A673 (cell line): ENCODE measurements at regions not wholly inside any gene's neighbourhood (a gene's known extent, or its start where the extent isn't known, plus 50 kb on each side); places are given as distances from the start of the nearest gene placed in this dataset.

ENCODE experiments used
- BruUV-seq: library from RNA; stranded (reverse); fragments of 400-500 nt; replicated peaks from 2 replicates; lab custom pipeline; 2021; lab: Mats Ljungman, UMichigan
- CTCF ChIA-PET: fragments of 300-600 bp; sonication (Branson Sonifier 250); formaldehyde crosslinking; loops from one replicate; lab custom pipeline; 2022; ENCODE audit warnings: antibody characterized with exemption; lab: Charles Lee
- POLR2A ChIA-PET: fragments of 300-600 bp; sonication (Branson Sonifier 250); formaldehyde crosslinking; loops from one replicate; lab custom pipeline; 2022; ENCODE audit warnings: antibody characterized with exemption; ENCODE audit not compliant: low non-redundant PET; lab: Charles Lee
- DNase-seq: peaks from one replicate; pipeline ENCODE4 v3.0.0-alpha.2; 2015; ENCODE audit warnings: low spot score
- H3K27ac ChIP-seq: fragments of 200-600 bp; sonication (generic); 2 replicates; pipeline ENCODE4 v1.5.1; 2016; ENCODE audit warnings: mixed run types, low read depth, mild to moderate bottlenecking, mixed read lengths, antibody characterized with exemption, low read length; ENCODE audit not compliant: poor library complexity, severe bottlenecking
- H3K27me3 ChIP-seq: fragments of 200-600 bp; sonication (generic); replicated peaks from 2 replicates; pipeline ENCODE4 v1.6.1; 2017; ENCODE audit warnings: mixed run types, low read depth, mild to moderate bottlenecking, mixed read lengths, antibody characterized with exemption, low read length; ENCODE audit not compliant: insufficient read depth, poor library complexity
- H3K36me3 ChIP-seq: fragments of 200-600 bp; sonication (generic); 2 replicates; pipeline ENCODE4 v1.6.1; 2016; ENCODE audit warnings: mixed run types, mild to moderate bottlenecking, mixed read lengths, antibody characterized with exemption, low read length; ENCODE audit not compliant: insufficient read depth, poor library complexity, severe bottlenecking
- H3K4me1 ChIP-seq: fragments of 200-600 bp; sonication (generic); 2 replicates; pipeline ENCODE4 v1.6.1; 2017; ENCODE audit warnings: mixed run types, mild to moderate bottlenecking, mixed read lengths, antibody characterized with exemption, low read length; ENCODE audit not compliant: insufficient read depth, poor library complexity, severe bottlenecking
- H3K4me3 ChIP-seq: fragments of 200-600 bp; sonication (generic); 2 replicates; pipeline ENCODE4 v1.5.1; 2016; ENCODE audit warnings: low read depth, mixed run types, mild to moderate bottlenecking, mixed read lengths, low read length; ENCODE audit not compliant: poor library complexity, severe bottlenecking
- H3K9me3 ChIP-seq: fragments of 200-600 bp; sonication (generic); 2 replicates; pipeline ENCODE4 v1.6.1; 2016; ENCODE audit warnings: mixed run types, low read depth, mild to moderate bottlenecking, mixed read lengths, antibody characterized with exemption, low read length; ENCODE audit not compliant: poor library complexity, severe bottlenecking
- EZH2 ChIP-seq: fragments of 200-600 bp; sonication (generic); IDR thresholded peaks from 2 replicates; pipeline ENCODE4 v1.6.1; 2017; ENCODE audit warnings: borderline replicate concordance, low read depth, mild to moderate bottlenecking, mixed read lengths, antibody characterized with exemption, low read length; ENCODE audit not compliant: poor library complexity, severe bottlenecking
- intact Hi-C: fragments of 100-400 bp; cut with micrococcal nuclease; formaldehyde crosslinking; loops from one replicate; pipeline ENCODE4 v1.10.0; 2022; ENCODE audit not compliant: unreplicated experiment
- TF ChIP-seq, protein P1 (sequence below): fragments of 300-800, 200-600 bp; sonication (generic); conservative IDR thresholded peaks from 2 replicates; pipeline ENCODE4 v1.5.1; 2017; ENCODE audit warnings: low read depth, mild to moderate bottlenecking, antibody characterized with exemption, low read length, moderate library complexity, mixed read lengths

DNA sequence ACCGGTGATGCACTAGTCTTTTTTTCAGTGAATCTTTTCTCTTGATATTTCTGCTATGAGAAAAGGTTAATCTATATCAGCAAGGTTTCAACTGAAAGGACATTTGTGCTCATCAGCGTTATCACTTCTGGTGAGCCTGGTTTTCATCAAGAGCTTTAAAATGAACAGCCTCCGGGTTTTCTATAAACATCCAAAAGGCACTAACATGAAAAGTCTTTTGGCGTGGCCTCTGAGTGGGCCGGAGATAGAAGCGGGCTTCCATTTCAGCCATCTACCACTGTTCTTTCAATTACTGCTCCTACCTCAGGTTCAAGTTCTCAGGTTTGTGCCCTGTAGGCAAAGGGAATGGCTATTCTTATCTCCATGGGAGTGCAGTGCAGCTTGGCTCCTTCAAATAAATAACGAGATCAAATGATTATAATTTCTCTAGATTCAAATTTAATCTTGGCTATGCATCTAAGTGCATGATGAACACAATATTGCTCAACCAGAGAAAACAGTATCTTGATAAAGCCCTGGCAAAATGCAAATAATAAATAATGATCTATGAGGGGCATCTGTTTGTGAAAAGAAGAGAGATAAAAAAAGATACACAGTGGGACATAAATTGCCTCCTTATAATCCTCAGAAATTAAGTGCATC lies 314.8 kb downstream of the CDH2 start:
- no peaks in the 10 kb centered on the region for H3K27me3 ChIP-seq
- H3K36me3 ChIP-seq = no peaks in the 10 kb centered on the region
- no peaks in the 10 kb centered on the region for H3K4me1 ChIP-seq
- no peak overlapping the region for H3K4me3 ChIP-seq
- H3K27ac ChIP-seq = no peak overlapping the region
- TF ChIP-seq, protein P1, sequence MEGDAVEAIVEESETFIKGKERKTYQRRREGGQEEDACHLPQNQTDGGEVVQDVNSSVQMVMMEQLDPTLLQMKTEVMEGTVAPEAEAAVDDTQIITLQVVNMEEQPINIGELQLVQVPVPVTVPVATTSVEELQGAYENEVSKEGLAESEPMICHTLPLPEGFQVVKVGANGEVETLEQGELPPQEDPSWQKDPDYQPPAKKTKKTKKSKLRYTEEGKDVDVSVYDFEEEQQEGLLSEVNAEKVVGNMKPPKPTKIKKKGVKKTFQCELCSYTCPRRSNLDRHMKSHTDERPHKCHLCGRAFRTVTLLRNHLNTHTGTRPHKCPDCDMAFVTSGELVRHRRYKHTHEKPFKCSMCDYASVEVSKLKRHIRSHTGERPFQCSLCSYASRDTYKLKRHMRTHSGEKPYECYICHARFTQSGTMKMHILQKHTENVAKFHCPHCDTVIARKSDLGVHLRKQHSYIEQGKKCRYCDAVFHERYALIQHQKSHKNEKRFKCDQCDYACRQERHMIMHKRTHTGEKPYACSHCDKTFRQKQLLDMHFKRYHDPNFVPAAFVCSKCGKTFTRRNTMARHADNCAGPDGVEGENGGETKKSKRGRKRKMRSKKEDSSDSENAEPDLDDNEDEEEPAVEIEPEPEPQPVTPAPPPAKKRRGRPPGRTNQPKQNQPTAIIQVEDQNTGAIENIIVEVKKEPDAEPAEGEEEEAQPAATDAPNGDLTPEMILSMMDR = no peak
- TF ChIP-seq EZH2 = no peak
- CTCF ChIA-PET = no interaction called here
- no TSS peak for BruUV-seq
- intact Hi-C loops = no loop called here
- no peak for DNase-seq
- POLR2A ChIA-PET = no interaction called here
- H3K9me3 ChIP-seq = no peaks in the 10 kb centered on the region

GRCh38 chr18:27861539-27861938 lies 315.4 kb downstream of the CDH2 start:
- H3K27ac ChIP-seq = no peak overlapping the region
- no TSS peak for BruUV-seq
- H3K9me3 ChIP-seq = no peaks in the 10 kb centered on the region
- ChIA-PET POLR2A (no interaction called here), CTCF (no interaction called here)
- TF ChIP-seq, protein P1 = no peak
- TF ChIP-seq EZH2 = no peak
- no peaks in the 10 kb centered on the region for H3K27me3 ChIP-seq
- no peak overlapping the region for H3K4me3 ChIP-seq
- peak; percentile 19 for DNase-seq
- intact Hi-C loops = no loop called here
- H3K36me3 ChIP-seq = no peaks in the 10 kb centered on the region
- H3K4me1 ChIP-seq = no peaks in the 10 kb centered on the region

- Histone ChIP-seq H3K9me3 (no peaks in the 10 kb centered on the region), H3K27me3 (no peaks in the 10 kb centered on the region), H3K4me3 (no peak overlapping the region), H3K36me3 (no peaks in the 10 kb centered on the region), H3K27ac (no peak overlapping the region), H3K4me1 (no peaks in the 10 kb centered on the region)
- intact Hi-C loops = no loop called here
- TF ChIP-seq EZH2 = no peak
- TF ChIP-seq, protein P1 = no peak
- no peak for DNase-seq
- no TSS peak for BruUV-seq
- POLR2A ChIA-PET = no interaction called here
- CTCF ChIA-PET = interaction anchor here (0.6 kb wide), 1 partner anchor 57 kb away, joined by 3 read pairs; no protein-coding TSS in a partner anchor
Observed at GRCh38 chr18:27860701-27861107, 316.2 kb downstream of the CDH2 start.
